CD4-positive, alpha-beta memory T cell (primary cell): ENCODE measurements at regions not wholly inside any gene's neighbourhood (a gene's known extent, or its start where the extent isn't known, plus 50 kb on each side); places are given as distances from the start of the nearest gene placed in this dataset.

ENCODE experiments used
- CTCF ChIA-PET: fragments of 350-600 bp; sonication (Branson Sonifier 250); formaldehyde crosslinking; loops from one replicate; lab custom pipeline; 2021; ENCODE audit warnings: inconsistent platforms; ENCODE audit not compliant: partially characterized antibody; lab: Charles Lee
- POLR2A ChIA-PET: fragments of 350-600 bp; sonication (Branson Sonifier 250); formaldehyde crosslinking; loops from one replicate; lab custom pipeline; 2021; ENCODE audit not compliant: partially characterized antibody; lab: Charles Lee
- DNase-seq, 5 donors: peaks; one replicate each; pipeline versions ENCODE4 v3.0.0 to v3.0.0-alpha.2; 2020 to 2022; ENCODE audit warnings: mixed read lengths in 1 of 5
- H3K27ac ChIP-seq: one replicate; pipeline ENCODE4 v1.7.0; 2013; ENCODE audit warnings: low read depth, low read length
- H3K27me3 ChIP-seq: 2 replicates; pipeline ENCODE4 v1.7.0; 2013; ENCODE audit warnings: mild to moderate bottlenecking, low read length, moderate library complexity; ENCODE audit not compliant: insufficient read depth
- H3K36me3 ChIP-seq: 2 replicates; pipeline ENCODE4 v1.7.0; 2013; ENCODE audit warnings: mild to moderate bottlenecking, low read length, moderate library complexity; ENCODE audit not compliant: insufficient read depth
- H3K4me1 ChIP-seq: 2 replicates; pipeline ENCODE4 v1.7.0; 2013; ENCODE audit warnings: mild to moderate bottlenecking, low read length, moderate library complexity; ENCODE audit not compliant: insufficient read depth
- H3K4me3 ChIP-seq, 2 donors: one replicate each; pipeline ENCODE4 v1.7.0; 2013; ENCODE audit warnings: low read length in 2 of 2, mild to moderate bottlenecking in 1 of 2
- H3K9me3 ChIP-seq, 2 donors: one replicate each; pipeline ENCODE4 v1.7.0; 2013; ENCODE audit warnings: low read length in 2 of 2, control low read depth in 1 of 2; ENCODE audit not compliant: control insufficient read depth in 1 of 2
- H3K27ac Mint-ChIP-seq, 7 donors: one replicate each; pipeline ENCODE4 v1.8.0; 2020 to 2021; ENCODE audit warnings: mixed read lengths in 7 of 7, mild to moderate bottlenecking in 6 of 7, inconsistent platforms in 3 of 7, moderate library complexity in 3 of 7
- H3K27me3 Mint-ChIP-seq, 2 donors: one replicate each; pipeline ENCODE4 v1.8.0; 2020 to 2021; ENCODE audit warnings: mixed read lengths in 2 of 2
- H3K36me3 Mint-ChIP-seq, 2 donors: one replicate each; pipeline ENCODE4 v1.8.0; 2020 to 2021; ENCODE audit warnings: mixed read lengths in 2 of 2, inconsistent platforms in 1 of 2, mild to moderate bottlenecking in 1 of 2
- H3K4me1 Mint-ChIP-seq, 4 donors: one replicate each; pipeline ENCODE4 v1.8.0; 2020 to 2021; ENCODE audit warnings: mixed read lengths in 4 of 4, mild to moderate bottlenecking in 1 of 4
- H3K4me3 Mint-ChIP-seq, 8 donors: one replicate each; pipeline ENCODE4 v1.8.0; 2020 to 2021; ENCODE audit warnings: mixed read lengths in 8 of 8, mild to moderate bottlenecking in 7 of 8, moderate library complexity in 6 of 8, inconsistent platforms in 3 of 8
- H3K9me3 Mint-ChIP-seq, 8 donors: one replicate each; pipeline ENCODE4 v1.8.0; 2020 to 2021; ENCODE audit warnings: mixed read lengths in 8 of 8, mild to moderate bottlenecking in 5 of 8, inconsistent platforms in 3 of 8, moderate library complexity in 1 of 8
- intact Hi-C: fragments of 100-400 bp; cut with micrococcal nuclease; formaldehyde crosslinking; loops from one replicate; pipeline ENCODE4 v1.15.1; 2023

DNA sequence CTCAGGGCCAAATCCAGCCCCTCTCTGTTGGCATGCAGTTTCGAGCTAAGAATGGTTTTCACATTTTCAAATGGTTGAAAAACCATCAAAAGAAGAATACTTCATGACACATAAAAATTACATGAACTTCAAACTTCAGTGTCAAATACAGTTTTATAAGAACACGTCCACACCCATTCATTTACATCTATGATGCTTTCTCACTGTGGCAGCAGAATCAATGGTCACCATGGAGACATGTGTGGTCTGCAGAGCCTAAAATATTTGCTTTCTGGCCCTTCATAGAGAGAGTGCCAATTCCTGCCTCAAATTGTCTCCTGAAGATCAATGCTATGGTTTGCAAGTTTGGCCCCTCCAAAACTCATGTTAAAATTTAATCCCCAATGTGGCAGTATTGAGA is 405.8 kb downstream of the OCA2 start:
- Histone ChIP-seq H3K4me1 (no peaks in the 10 kb centered on the region), H3K9me3 (no peaks in the 10 kb centered on the region), H3K27ac (no peak overlapping the region), H3K4me3 (no peak overlapping the region), H3K36me3 (no peaks in the 10 kb centered on the region), H3K27me3 (no peaks in the 10 kb centered on the region)
- ChIA-PET POLR2A (no interaction called here), CTCF (no interaction called here)
- no peak overlapping the region for H3K27ac Mint-ChIP-seq
- H3K4me3 Mint-ChIP-seq = no peak overlapping the region
- no peaks in the 10 kb centered on the region for H3K27me3 Mint-ChIP-seq
- H3K4me1 Mint-ChIP-seq = no peaks in the 10 kb centered on the region
- H3K36me3 Mint-ChIP-seq = no peaks in the 10 kb centered on the region
- DNase-seq = no peak
- intact Hi-C loops = no loop called here
- H3K9me3 Mint-ChIP-seq = peaks cover 0 to 6% (median 2%) of the 10 kb centered on the region in 8 donors

DNA sequence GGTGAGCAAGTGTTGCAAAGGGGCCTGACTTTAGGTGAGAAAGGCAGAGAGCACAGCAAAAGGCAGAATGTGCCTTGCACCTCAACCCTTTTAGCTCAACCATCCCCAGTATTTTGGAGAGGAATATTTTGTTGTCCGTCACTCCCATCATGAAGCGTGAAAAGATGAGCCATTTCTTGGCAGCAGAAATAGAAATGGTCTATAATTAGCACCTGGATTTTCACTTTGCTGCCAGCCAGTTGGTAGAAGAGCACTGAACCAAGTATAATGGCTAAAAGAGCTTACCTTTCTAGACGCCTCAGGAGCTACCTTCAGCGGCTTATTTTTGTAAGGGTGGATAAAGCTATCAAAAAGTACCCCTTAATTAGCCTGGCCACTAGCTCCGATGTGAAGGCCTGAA is 406.7 kb downstream of the OCA2 start:
- Mint-ChIP-seq H3K4me1 (no peaks in the 10 kb centered on the region), H3K36me3 (no peaks in the 10 kb centered on the region), H3K27me3 (no peaks in the 10 kb centered on the region), H3K27ac (no peak overlapping the region), H3K4me3 (no peak overlapping the region), H3K9me3 (peaks cover 0 to 6% (median 2%) of the 10 kb centered on the region in 8 donors)
- no peaks in the 10 kb centered on the region for H3K9me3 ChIP-seq
- intact Hi-C loops = no loop called here
- no peaks in the 10 kb centered on the region for H3K4me1 ChIP-seq
- no peaks in the 10 kb centered on the region for H3K27me3 ChIP-seq
- ChIA-PET CTCF (no interaction called here), POLR2A (no interaction called here)
- no peaks in the 10 kb centered on the region for H3K36me3 ChIP-seq
- DNase-seq = no peak
- H3K27ac ChIP-seq = no peak overlapping the region
- H3K4me3 ChIP-seq = no peak overlapping the region

DNA sequence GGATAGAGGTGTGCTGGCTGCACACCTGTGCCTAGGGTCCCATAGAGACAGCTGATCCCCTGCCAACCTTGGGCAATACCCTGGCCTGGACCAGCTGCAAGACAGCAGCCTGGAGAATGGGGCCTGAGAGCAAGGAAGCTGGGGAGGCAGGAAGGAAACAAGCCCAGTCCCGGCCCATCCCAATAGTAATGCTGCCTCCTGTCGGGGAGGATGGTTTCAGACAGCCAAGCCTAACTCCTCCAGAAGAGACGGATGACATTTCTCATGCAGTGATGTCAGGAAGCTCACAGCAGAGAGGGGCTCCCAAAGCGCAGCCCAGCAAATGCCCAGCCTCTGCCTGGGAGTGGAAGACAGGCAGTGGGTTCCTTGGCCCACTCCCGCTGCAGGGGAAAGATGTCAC is 408.8 kb downstream of the OCA2 start:
- Mint-ChIP-seq H3K36me3 (no peaks in the 10 kb centered on the region), H3K9me3 (peaks cover 0 to 6% (median 3%) of the 10 kb centered on the region in 8 donors), H3K4me3 (no peak overlapping the region), H3K4me1 (no peaks in the 10 kb centered on the region), H3K27me3 (no peaks in the 10 kb centered on the region), H3K27ac (no peak overlapping the region)
- intact Hi-C loops = no loop called here
- no peaks in the 10 kb centered on the region for H3K9me3 ChIP-seq
- no peaks in the 10 kb centered on the region for H3K4me1 ChIP-seq
- H3K27me3 ChIP-seq = no peaks in the 10 kb centered on the region
- ChIA-PET CTCF (no interaction called here), POLR2A (no interaction called here)
- H3K27ac ChIP-seq = no peak overlapping the region
- no peak overlapping the region for H3K4me3 ChIP-seq
- H3K36me3 ChIP-seq = no peaks in the 10 kb centered on the region
- DNase-seq = no peak

DNA sequence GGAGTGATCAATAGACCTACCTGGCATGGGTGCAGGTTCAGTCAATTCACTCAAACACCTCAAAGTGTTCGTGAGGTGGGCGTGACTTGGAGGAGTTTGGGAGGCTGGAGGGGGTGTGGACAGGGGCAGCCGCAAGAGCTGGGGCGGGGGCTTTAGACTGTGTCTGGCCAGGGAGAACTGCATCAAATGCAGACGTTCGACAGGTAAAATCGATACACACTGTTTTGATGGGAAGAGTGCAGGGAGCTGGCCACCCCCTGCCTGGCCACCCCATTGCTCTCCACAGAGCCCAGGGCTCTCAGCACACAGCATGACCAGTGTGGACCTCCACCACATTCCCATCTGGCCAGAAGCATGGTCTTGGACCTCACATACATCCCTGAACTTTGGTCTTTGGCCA is 412.1 kb downstream of the OCA2 start:
- POLR2A ChIA-PET = no interaction called here
- H3K27ac Mint-ChIP-seq = no peak overlapping the region
- H3K36me3 Mint-ChIP-seq = no peaks in the 10 kb centered on the region
- H3K4me1 Mint-ChIP-seq = no peaks in the 10 kb centered on the region
- H3K4me3 Mint-ChIP-seq = no peak overlapping the region
- CTCF ChIA-PET = interaction anchor here (1.6 kb wide), 1 partner anchor 9 kb away, joined by 3 read pairs; no protein-coding TSS in a partner anchor
- peaks cover 0 to 3% (median 2%) of the 10 kb centered on the region in 8 donors for H3K9me3 Mint-ChIP-seq
- no peaks in the 10 kb centered on the region for H3K27me3 ChIP-seq
- H3K27me3 Mint-ChIP-seq = no peaks in the 10 kb centered on the region
- no peak overlapping the region for H3K4me3 ChIP-seq
- H3K36me3 ChIP-seq = no peaks in the 10 kb centered on the region
- no peak for DNase-seq
- intact Hi-C loops = no loop called here
- no peaks in the 10 kb centered on the region for H3K9me3 ChIP-seq
- H3K27ac ChIP-seq = no peak overlapping the region
- no peaks in the 10 kb centered on the region for H3K4me1 ChIP-seq

DNA sequence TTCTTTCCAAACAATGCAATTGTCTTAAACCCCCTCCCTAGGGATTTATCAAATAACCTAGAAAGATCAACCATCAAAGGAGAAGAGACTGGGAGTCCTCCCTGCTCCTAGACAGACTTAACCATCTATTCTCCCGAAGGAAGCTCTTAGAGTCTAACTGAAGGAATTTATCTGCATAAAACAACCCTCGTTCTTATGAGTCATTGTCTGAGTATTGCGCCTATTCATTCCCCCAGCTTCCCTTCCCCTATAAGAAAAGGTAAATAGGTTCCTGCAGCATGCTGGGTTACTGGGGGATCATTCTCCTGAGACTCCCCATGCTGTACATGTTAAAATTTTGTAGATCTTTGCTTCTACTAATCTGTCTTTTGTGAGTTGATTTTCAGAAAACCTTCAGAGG is 412.7 kb downstream of the OCA2 start:
- Mint-ChIP-seq H3K9me3 (peaks cover 0 to 5% (median 2%) of the 10 kb centered on the region in 8 donors), H3K27ac (no peak overlapping the region), H3K36me3 (no peaks in the 10 kb centered on the region), H3K27me3 (no peaks in the 10 kb centered on the region), H3K4me1 (no peaks in the 10 kb centered on the region), H3K4me3 (no peak overlapping the region)
- Histone ChIP-seq H3K4me3 (no peak overlapping the region), H3K36me3 (no peaks in the 10 kb centered on the region), H3K9me3 (no peaks in the 10 kb centered on the region), H3K4me1 (no peaks in the 10 kb centered on the region), H3K27me3 (no peaks in the 10 kb centered on the region), H3K27ac (no peak overlapping the region)
- DNase-seq = no peak
- intact Hi-C loops = no loop called here
- ChIA-PET CTCF (no interaction called here), POLR2A (no interaction called here)

DNA sequence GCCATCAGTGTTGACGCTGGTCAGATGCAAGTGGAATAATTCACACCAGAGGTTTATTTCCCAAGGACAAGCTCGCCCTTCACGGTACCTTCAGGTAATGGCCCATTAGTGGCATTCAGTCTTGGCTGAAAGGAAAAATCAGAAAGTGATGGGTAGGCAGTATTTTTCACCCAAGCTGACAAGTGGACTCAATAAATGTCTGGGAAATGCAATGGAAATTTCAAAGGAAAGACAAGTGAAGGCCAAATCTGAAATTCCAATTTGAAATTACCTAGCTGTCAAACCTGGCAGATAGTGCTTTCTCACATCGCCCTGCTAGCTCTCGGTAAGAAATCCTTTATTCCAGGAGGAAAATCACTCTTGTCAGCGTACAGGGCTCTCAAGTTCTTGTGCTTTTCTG is 413.5 kb downstream of the OCA2 start:
- Mint-ChIP-seq H3K4me1 (no peaks in the 10 kb centered on the region), H3K36me3 (no peaks in the 10 kb centered on the region), H3K27ac (no peak overlapping the region), H3K4me3 (no peak overlapping the region), H3K27me3 (no peaks in the 10 kb centered on the region), H3K9me3 (peaks cover 0 to 3% (median 2%) of the 10 kb centered on the region in 8 donors)
- Histone ChIP-seq H3K9me3 (no peaks in the 10 kb centered on the region), H3K36me3 (no peaks in the 10 kb centered on the region), H3K27me3 (no peaks in the 10 kb centered on the region), H3K27ac (no peak overlapping the region), H3K4me1 (no peaks in the 10 kb centered on the region), H3K4me3 (no peak overlapping the region)
- ChIA-PET CTCF (no interaction called here), POLR2A (no interaction called here)
- intact Hi-C loops = no loop called here
- DNase-seq = no peak

DNA sequence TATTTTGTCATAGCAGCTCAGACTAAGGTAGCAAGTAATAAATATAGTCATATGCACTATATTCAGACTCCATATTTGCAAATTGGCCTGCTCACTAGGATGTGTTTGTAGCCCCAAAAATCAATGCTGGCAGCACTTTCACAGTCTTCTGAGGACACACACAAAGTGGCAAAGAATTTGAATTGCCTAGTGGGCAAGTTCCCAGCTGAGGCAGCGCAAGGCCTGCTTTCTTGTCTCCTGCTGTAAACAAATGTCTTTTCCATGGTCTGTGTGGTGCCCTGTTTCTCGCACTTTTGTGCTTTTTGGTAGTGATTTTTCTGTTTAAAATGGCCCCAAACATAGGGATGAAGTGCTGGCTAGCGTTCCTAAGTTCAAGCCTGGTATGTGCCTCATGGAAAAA is 416.0 kb downstream of the OCA2 start:
- Histone ChIP-seq H3K27ac (no peak overlapping the region), H3K9me3 (no peaks in the 10 kb centered on the region), H3K4me3 (no peak overlapping the region), H3K27me3 (no peaks in the 10 kb centered on the region), H3K4me1 (no peaks in the 10 kb centered on the region), H3K36me3 (no peaks in the 10 kb centered on the region)
- POLR2A ChIA-PET = no interaction called here
- no peaks in the 10 kb centered on the region for H3K36me3 Mint-ChIP-seq
- DNase-seq = no peak
- no peak overlapping the region for H3K27ac Mint-ChIP-seq
- no peak overlapping the region for H3K4me3 Mint-ChIP-seq
- peaks cover 0 to 6% (median 2%) of the 10 kb centered on the region in 8 donors for H3K9me3 Mint-ChIP-seq
- no peaks in the 10 kb centered on the region for H3K4me1 Mint-ChIP-seq
- CTCF ChIA-PET = no interaction called here
- intact Hi-C loops = no loop called here
- H3K27me3 Mint-ChIP-seq = peaks cover 0 to 2% of the 10 kb centered on the region in 2 donors

DNA sequence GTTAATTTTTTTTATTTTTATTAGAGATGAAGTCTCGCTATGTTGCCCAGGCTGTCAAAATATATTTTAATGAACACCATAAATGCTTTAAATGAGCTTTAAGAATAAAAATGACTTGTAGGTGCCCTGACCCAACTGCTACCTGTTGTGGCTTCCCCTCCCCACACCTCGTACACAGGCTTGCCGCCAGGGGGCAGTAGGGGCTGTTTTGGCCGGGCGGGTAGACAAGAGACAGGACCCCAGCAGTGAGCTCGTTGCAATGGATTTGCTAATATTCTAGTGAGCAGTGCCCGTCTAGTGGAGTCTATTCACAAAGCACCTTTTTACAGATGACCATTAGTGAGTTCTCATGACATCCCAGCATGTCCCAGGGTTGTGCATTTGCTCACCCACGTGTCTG is 418.1 kb downstream of the OCA2 start:
- H3K4me3 Mint-ChIP-seq = no peak overlapping the region
- H3K36me3 ChIP-seq = no peaks in the 10 kb centered on the region
- H3K4me3 ChIP-seq = no peak overlapping the region
- no peak for DNase-seq
- no peaks in the 10 kb centered on the region for H3K27me3 ChIP-seq
- no peaks in the 10 kb centered on the region for H3K36me3 Mint-ChIP-seq
- ChIA-PET POLR2A (no interaction called here), CTCF (no interaction called here)
- H3K4me1 ChIP-seq = no peaks in the 10 kb centered on the region
- intact Hi-C loops = no loop called here
- no peaks in the 10 kb centered on the region for H3K4me1 Mint-ChIP-seq
- H3K27ac Mint-ChIP-seq = no peak overlapping the region
- H3K9me3 Mint-ChIP-seq = peaks cover 0 to 11% (median 4%) of the 10 kb centered on the region in 8 donors
- peaks cover 0 to 2% of the 10 kb centered on the region in 2 donors for H3K27me3 Mint-ChIP-seq
- no peaks in the 10 kb centered on the region for H3K9me3 ChIP-seq
- no peak overlapping the region for H3K27ac ChIP-seq
